ENCODE measurements at regions not wholly inside any gene's neighbourhood (a gene's known extent, or its start where the extent isn't known, plus 50 kb on each side); places are given as distances from the start of the nearest gene placed in this dataset.
"Not testable (repeated sequence)": the region's sequence is repeated elsewhere in the genome, so short reads cannot be mapped to it uniquely, and the experiment has no call there.

DNA sequence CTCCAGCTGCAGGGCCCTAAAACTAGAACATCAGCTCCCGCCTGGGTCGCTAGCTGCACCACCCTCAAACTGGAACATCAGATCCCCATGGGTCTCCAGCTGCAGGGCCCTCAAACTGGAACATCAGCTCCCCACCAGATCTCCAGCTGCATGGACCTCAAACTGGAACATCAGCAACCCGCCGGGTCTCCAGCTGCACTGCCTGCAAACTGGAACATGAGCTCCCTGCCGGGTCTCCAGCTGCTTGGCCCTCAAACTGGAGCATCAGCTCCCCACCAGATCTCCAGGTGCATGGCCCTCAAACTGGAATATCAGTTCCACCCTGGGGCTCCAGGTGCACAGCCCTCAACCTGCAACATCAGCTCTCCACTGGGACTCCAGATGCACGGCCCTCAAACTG, 82.7 kb downstream of the TFRC start:
- TF ChIP-seq, protein P1, sequence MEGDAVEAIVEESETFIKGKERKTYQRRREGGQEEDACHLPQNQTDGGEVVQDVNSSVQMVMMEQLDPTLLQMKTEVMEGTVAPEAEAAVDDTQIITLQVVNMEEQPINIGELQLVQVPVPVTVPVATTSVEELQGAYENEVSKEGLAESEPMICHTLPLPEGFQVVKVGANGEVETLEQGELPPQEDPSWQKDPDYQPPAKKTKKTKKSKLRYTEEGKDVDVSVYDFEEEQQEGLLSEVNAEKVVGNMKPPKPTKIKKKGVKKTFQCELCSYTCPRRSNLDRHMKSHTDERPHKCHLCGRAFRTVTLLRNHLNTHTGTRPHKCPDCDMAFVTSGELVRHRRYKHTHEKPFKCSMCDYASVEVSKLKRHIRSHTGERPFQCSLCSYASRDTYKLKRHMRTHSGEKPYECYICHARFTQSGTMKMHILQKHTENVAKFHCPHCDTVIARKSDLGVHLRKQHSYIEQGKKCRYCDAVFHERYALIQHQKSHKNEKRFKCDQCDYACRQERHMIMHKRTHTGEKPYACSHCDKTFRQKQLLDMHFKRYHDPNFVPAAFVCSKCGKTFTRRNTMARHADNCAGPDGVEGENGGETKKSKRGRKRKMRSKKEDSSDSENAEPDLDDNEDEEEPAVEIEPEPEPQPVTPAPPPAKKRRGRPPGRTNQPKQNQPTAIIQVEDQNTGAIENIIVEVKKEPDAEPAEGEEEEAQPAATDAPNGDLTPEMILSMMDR (IDR thresholded peaks at IDR 0.05): not testable (repeated sequence)
- not testable (repeated sequence) for TF ChIP-seq POLR2AphosphoS5 (IDR thresholded peaks at IDR 0.05); EP300 (IDR thresholded peaks at IDR 0.05; ENCODE audit: low read depth); POLR2A (IDR thresholded peaks at IDR 0.05)

All from transverse colon (tissue), 4 donors.